Activated T-cell treated with anti-CD3 and anti-CD28 coated beads for 24 hours (primary cell): ENCODE measurements at regions not wholly inside any gene's neighbourhood (a gene's known extent, or its start where the extent isn't known, plus 50 kb on each side); places are given as distances from the start of the nearest gene placed in this dataset.

Experiments
- DNase-seq: peaks from one replicate; pipeline ENCODE4 v3.0.0-alpha.2; 2020; ENCODE audit warnings: low read depth

DNA sequence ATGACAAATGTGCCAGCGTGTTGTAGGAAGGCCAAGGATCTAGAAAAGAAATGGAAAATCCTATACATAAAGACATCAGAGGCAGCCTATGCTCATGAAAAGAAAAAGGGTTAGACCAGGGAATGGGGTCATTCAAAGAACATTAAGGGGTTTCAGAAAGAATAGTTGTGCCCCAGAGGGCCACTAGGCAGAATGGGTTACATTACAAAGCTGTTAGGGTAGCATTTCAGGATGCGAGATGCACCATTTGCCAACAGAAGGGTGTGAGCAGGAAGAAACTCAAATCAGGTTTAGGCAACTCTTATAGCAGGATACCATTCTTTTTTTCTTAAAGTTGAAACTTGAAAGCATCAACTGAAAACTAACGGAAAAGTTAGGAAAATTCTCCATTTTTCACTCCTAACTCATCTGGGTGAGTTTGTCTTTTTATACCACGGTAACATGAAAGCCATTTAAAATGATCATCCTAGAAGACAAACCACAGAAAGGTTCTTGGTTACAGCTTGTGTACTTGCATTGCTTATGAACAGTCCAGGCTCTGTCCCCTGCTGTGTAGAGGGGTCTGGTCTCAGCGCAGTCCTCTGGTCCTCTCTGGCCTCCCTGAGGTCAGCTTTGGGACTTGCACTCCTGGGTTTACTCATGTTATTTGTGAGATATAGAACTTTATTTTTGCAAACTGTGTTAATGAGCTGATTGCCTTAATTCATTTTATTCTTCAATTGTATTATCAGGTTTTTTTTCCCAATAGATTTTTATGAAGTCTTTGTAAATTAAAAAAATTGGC is 209.1 kb downstream of the DACT1 start:
- no peak for DNase-seq

DNA sequence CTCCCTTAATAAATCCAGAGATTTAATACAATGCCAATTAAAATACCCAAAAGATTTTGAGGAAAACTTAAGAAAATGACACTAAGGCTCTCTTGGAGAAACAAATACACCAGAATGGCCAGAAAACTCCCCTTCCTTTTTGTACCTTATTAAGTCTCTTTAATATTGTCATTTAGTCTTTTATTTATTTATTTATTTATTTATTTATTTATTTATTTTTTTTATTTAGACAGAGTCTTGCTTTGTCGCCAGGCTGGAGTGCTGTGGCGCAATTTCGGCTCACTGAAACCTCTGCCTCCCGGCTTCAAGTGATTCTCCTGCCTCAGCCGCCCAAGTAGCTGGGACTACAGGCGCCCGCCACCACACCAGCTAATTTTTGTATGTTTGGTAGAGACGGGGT is 210.6 kb downstream of the DACT1 start:
- no peak for DNase-seq

GRCh38 chr14:58849601-58850000 is 211.8 kb downstream of the DACT1 start:
- DNase-seq = no peak

DNA sequence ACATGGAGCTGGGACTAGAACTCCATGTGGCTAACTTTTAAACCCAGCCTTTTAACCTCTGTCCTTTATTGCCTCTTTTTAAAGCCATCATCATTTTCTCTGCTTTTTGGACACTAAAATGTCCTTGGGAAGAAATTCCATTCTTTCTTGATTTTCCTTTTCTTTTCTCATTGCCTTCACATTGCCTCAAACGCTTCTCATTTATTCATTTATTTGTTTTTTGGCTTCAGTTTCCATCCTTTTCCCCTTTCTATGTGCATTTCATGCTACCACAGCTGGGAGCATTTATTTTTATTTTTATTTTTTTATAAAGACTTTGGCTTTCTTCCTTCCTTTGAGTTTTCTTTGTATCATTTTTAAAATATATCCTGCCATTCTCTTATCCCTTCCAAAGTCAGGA is 212.2 kb downstream of the DACT1 start:
- no peak for DNase-seq

GRCh38 chr14:58861586-58861985 is 223.8 kb downstream of the DACT1 start:
- DNase-seq = no peak

- no peak for DNase-seq
Measured at GRCh38 chr14:58862416-58863160, 224.8 kb downstream of the DACT1 start.

DNA sequence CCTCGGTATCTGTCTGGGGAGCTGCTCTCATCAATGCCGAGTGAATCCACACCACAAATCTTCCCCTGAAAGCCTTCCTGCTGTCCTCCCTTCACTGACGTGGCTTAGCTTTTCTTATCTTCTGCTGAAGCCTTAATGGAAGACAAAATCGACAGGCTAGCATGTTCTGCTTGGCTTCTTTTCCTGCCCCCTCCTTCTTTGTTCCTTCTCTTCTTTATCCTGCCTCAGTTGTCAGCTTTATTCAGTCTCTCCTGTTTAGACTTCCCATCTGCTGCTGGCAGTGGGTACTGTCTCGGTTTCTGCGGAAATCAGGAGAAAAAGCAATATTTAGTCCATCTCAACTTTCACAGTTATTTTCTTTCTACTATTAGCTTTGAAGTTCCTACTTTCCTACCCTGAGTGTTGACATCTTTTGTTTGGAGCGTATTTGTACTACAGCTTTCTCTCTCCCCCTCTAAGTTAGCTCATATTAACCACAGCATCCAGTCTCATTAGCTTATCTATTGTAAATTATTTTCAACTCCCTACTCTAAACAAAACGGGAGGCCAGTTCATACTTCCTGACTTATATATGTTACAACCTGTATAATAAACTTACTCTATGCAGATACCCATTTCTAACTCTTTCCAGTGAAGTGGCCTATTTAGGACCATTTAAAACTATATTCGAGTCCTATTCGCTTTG is 226.0 kb downstream of the DACT1 start:
- no peak for DNase-seq

DNA sequence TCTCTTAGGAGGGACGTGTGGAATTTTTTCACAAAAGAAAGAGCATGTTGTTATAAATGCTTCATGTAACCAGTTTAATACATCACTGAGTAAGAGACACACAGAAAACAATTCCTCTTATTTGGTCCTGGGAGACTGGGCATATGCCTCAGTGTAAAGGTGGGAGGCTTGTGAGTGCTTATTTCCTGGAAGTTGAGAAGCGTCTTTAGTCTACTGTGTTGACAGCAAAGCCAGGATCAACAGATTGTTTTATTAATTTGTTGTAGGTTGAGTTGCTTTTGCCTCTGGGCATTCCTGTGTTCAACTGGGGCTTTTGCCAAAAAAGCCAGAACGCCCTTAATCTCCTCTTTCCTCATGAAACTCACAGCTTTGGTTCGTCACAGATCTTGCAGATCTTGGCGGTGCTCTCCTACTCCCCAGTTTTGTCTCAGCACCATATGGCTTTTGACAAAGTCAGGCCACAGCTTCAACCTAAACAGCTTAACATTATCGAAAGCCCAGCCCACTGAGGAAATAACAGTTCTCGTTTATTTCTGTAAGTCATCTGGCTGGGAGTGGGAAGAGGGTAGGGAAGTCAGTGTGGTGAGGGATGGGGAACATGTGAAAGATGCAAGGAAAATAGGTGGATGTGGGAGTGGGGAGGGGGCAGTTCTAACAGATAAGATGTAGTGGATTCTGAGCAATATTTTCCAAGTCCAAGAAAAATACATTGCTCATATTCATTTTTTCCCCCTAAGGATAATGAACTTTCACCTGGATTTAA is 227.2 kb downstream of the DACT1 start:
- DNase-seq = no peak

DNA sequence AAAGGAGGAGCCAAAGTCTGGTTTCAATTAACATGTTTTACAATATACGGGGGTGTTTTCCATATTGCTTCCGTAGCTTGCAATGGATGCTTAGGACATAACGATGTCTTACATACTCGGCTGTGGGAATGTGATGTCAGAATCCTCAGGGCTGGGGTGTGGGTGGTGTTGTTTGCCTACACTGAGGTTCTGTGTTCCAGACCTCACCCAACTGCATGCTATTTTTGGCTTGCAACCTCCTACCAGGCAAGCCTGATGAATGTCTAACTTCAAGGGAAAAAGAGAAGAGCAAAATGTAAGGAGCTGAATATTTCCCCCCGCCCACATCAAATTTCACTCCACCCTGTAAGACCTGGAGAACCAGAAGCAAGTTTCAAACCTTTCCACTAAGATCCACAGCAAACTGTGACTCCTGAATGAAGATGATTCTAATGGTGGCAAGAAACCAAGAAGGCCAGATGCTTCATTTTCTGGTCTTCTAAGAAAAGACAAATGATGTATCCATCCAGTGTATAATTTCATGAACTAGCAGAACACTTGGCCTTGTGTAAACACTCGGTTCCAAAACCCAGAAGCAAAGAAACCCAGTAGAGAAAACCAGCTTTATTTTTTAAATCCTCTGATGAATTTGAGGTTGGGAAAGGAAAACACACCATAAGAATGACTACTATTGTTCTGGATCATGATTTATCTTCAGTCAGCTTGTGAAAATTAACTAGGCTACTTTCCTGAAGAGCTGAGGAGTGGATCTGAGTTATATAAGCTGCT is 227.9 kb downstream of the DACT1 start:
- DNase-seq = no peak

- DNase-seq = no peak
Measured at GRCh38 chr14:58866391-58866790, 228.6 kb downstream of the DACT1 start.

DNA sequence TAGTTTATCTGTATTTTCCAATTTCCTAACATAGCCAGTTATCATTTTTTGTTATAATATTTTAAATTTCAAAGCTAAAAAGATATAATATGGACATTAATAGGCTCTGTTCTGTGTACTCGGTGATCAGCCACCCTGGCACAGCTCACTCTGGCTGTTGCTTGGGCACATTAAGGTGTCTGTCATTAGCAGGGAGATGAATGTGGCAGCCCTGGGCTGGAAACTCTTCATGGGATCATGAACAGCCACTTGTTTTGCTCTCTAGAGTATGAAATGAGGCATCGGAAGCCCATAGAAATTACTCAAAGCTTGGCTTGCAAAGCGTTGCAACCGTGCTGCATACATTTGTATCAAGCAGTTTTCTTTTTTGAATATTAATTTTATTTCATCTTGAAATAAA is 233.2 kb downstream of the DACT1 start:
- no peak for DNase-seq

DNA sequence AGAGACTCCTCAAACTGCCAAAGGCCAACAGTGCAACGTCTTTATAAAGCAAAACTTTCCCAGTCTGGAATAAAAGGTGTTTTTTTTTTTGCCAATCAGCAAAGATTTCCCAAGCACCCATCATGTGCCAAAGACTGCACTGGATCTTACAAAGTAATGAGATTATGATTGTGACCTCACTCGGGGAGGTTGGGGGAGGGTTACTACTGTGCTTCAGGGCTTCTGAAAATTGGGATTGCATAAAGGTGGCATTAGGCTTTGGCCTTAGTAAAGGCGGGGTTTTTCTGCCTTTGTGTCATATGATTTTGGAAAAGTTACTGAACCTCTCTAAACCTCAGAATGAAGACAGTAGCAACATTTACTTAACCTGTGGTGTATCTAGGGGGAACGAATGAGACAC is 233.8 kb downstream of the DACT1 start:
- no peak for DNase-seq

- no peak for DNase-seq
Measured at GRCh38 chr14:58872061-58872460, 234.3 kb downstream of the DACT1 start.

DNA sequence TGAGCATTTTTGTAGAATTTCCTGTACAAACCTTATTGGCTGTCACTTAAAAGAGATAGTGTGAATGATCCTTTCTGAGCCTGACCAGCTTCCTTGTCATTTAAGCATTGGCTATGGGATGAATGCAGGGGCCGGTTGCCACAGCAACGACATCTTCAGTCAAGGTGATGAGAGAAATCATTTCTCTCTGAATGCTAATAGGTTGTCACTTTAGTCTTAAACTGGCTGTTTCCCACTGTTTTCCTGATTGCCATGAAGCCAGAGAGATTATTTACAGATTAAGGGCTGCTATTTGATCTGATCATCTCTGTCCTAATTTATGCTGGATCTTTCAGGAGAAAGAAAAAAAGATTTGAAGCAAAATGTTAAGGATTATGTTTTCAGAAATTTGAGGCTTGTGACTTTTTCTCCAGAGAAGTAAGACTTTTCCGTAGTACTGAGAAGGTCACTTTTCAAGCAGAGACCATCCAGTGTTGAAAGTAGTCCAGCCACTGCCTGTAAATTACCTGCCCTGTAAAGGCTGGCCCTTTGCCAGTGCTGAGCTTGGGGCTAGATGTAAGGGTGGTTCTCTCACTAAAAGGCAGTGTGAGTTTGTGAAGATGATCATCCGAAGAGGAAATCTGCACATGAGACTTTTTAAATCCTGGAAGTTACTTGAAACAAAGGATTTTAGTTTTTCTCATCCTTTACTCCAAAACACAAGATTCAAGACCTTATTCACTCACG is 235.6 kb downstream of the DACT1 start:
- DNase-seq = no peak

- DNase-seq = no peak
Measured at GRCh38 chr14:58875613-58876012, 237.9 kb downstream of the DACT1 start.

DNA sequence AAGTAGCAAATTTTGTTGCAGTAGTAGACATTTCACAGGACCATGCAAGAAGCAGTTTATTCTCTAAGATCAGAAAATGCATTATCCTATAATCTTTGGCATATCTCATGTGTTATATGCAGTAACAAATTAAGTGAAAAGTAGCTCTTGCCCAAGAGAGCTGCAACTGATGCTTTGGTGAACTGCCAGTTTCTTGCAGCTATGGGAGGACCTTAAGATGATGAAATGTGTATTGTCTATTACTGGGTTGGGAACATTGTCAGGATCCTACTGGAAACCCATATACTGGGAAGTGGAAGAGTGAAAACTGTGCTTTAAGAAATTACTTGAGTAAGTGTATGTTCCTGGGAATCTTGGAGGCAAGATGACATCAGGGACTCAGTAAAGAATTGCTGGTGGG is 238.8 kb downstream of the DACT1 start:
- no peak for DNase-seq

DNA sequence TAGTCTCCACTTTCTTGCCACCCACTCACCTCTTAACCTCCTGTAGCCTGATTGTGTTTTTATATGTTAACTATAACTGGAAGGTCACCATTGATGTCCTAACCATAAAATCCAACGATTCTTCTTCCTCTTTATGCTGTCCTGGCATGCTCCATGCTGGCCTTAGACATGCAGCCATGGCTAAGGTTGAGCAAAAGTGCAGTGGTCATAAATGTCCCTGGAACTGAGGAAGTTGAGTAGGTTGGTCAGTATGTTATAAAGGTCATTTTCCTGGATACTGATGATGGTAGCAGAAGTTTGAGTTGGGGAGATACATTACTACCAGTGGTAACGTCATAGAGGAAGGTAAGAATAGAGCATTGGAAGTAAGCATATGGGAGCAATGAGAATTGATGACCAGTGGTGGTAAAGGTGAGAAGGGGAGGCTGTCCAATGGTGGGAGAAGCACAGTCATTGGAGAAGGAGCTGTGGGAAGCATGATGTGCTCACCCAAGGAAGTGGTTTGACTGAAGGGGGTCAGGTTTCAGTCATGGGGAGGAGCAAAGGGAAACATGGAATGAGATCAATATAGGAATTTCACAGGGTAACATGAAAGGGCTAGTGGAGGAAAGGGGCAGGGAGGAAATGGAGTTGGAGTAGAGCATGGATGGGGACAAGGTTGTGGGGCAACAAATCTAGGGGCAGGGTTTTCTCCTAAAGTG is 240.8 kb downstream of the DACT1 start:
- DNase-seq = no peak

DNA sequence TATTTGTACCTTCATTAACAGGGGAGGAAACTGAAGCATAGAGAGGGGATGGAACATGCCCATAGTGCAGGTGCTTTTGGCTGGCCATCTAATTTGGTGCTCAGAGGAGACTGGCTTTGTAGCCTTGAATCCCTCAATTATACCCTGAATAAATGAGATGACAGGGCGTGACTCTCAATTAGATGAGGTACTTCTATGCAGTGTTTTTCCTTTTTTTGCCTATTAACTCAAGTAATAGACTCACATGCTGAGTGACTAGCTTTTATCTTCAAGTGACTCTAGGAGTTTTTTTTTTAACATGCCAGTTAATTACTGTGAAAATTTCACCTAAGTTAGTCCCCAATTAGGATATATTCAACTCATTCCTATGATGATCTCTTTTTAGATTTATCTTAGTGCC is 243.7 kb downstream of the DACT1 start:
- DNase-seq = no peak

GRCh38 chr14:58882577-58883018 is 244.8 kb downstream of the DACT1 start:
- no peak for DNase-seq

- DNase-seq = no peak
Measured at GRCh38 chr14:58884442-58884841, 246.7 kb downstream of the DACT1 start.
